Right atrium auricular region (tissue), 2 donors: ENCODE measurements at regions not wholly inside any gene's neighbourhood (a gene's known extent, or its start where the extent isn't known, plus 50 kb on each side); places are given as distances from the start of the nearest gene placed in this dataset.

Experiments used
- DNase-seq: peaks from one replicate; pipeline ENCODE4 v3.0.0-alpha.2; 2019; ENCODE audit warnings: low spot score
- H3K27ac ChIP-seq, 2 donors: fragments of 200-600 bp; sonication (generic); 1 replicate in 1 of 2; 2 replicates in 1 of 2; pipeline ENCODE4 v1.5.1; 2016 to 2019
- H3K27me3 ChIP-seq, 2 donors: fragments of 200-600 bp; sonication (generic); one replicate each; pipeline versions ENCODE4 v1.5.1 to v1.6.0; 2017 to 2019
- H3K36me3 ChIP-seq: fragments of 200-600 bp; sonication (generic); one replicate; pipeline ENCODE4 v1.5.1; 2016
- H3K4me1 ChIP-seq, 2 donors: fragments of 200-600 bp; sonication (generic); one replicate each; pipeline versions ENCODE4 v1.5.1 to v1.6.0; 2017 to 2019
- H3K4me3 ChIP-seq, 2 donors: fragments of 200-600 bp; sonication (generic); 1 replicate in 1 of 2; 2 replicates in 1 of 2; pipeline ENCODE4 v1.5.1; 2017 to 2019; ENCODE audit warnings: mild to moderate bottlenecking in 1 of 2, moderate library complexity in 1 of 2
- H3K9me3 ChIP-seq, 2 donors: fragments of 200-600 bp; sonication (generic); one replicate each; pipeline ENCODE4 v1.5.1; 2019
- CTCF ChIP-seq, 2 donors: fragments of 200-600 bp; sonication (generic); IDR thresholded peaks; one replicate each; pipeline ENCODE4 v1.5.1; 2019; ENCODE audit warnings: antibody characterized with exemption in 2 of 2

GRCh38 chr15:52980446-52980845, 190.3 kb upstream of the ONECUT1 start:
- no peak overlapping the region for H3K27ac ChIP-seq
- no peaks in the 10 kb centered on the region for H3K27me3 ChIP-seq
- no peaks in the 10 kb centered on the region for H3K9me3 ChIP-seq
- no peak for TF ChIP-seq CTCF (IDR thresholded peaks at IDR 0.05)
- no peak for DNase-seq
- no peak overlapping the region for H3K4me3 ChIP-seq
- H3K36me3 ChIP-seq: no peaks in the 10 kb centered on the region
- H3K4me1 ChIP-seq: no peaks in the 10 kb centered on the region

- TF ChIP-seq CTCF (IDR thresholded peaks at IDR 0.05): no peak
- Histone ChIP-seq H3K27ac (no peak overlapping the region), H3K36me3 (no peaks in the 10 kb centered on the region), H3K27me3 (no peaks in the 10 kb centered on the region), H3K4me1 (no peaks in the 10 kb centered on the region), H3K9me3 (no peaks in the 10 kb centered on the region), H3K4me3 (no peak overlapping the region)
- DNase-seq: no peak
Observed at GRCh38 chr15:52976516-52977075, 186.5 kb upstream of the ONECUT1 start.

- Histone ChIP-seq H3K27ac (no peak overlapping the region), H3K9me3 (no peaks in the 10 kb centered on the region), H3K4me1 (no peaks in the 10 kb centered on the region), H3K4me3 (no peak overlapping the region), H3K36me3 (no peaks in the 10 kb centered on the region), H3K27me3 (no peaks in the 10 kb centered on the region)
- DNase-seq: no peak
- no peak for TF ChIP-seq CTCF (IDR thresholded peaks at IDR 0.05)
Observed at GRCh38 chr15:52975941-52976449, 185.9 kb upstream of the ONECUT1 start.

- Histone ChIP-seq H3K27me3 (no peaks in the 10 kb centered on the region), H3K27ac (no peak overlapping the region), H3K36me3 (no peaks in the 10 kb centered on the region), H3K4me1 (no peaks in the 10 kb centered on the region), H3K9me3 (no peaks in the 10 kb centered on the region), H3K4me3 (no peak overlapping the region)
- DNase-seq: no peak
- TF ChIP-seq CTCF (IDR thresholded peaks at IDR 0.05): no peak
Observed at GRCh38 chr15:52963865-52964264, 173.7 kb upstream of the ONECUT1 start.

GRCh38 chr15:52960283-52960682, 170.1 kb upstream of the ONECUT1 start:
- no peaks in the 10 kb centered on the region for H3K27me3 ChIP-seq
- no peaks in the 10 kb centered on the region for H3K9me3 ChIP-seq
- H3K4me1 ChIP-seq: no peaks in the 10 kb centered on the region
- no peak overlapping the region for H3K4me3 ChIP-seq
- H3K27ac ChIP-seq: no peak overlapping the region
- DNase-seq: no peak
- no peaks in the 10 kb centered on the region for H3K36me3 ChIP-seq
- no peak for TF ChIP-seq CTCF (IDR thresholded peaks at IDR 0.05)

GRCh38 chr15:52943746-52944145, 153.6 kb upstream of the ONECUT1 start:
- Histone ChIP-seq H3K9me3 (no peaks in the 10 kb centered on the region), H3K4me3 (no peak overlapping the region), H3K27me3 (no peaks in the 10 kb centered on the region), H3K27ac (no peak overlapping the region), H3K4me1 (no peaks in the 10 kb centered on the region), H3K36me3 (no peaks in the 10 kb centered on the region)
- no peak for DNase-seq
- TF ChIP-seq CTCF (IDR thresholded peaks at IDR 0.05): no peak
